ENCODE measurements at regions not wholly inside any gene's neighbourhood (a gene's known extent, or its start where the extent isn't known, plus 50 kb on each side); places are given as distances from the start of the nearest gene placed in this dataset.
"Not testable (repeated sequence)": the region's sequence is repeated elsewhere in the genome, so short reads cannot be mapped to it uniquely, and the experiment has no call there.

- TF ChIP-seq, protein P1, sequence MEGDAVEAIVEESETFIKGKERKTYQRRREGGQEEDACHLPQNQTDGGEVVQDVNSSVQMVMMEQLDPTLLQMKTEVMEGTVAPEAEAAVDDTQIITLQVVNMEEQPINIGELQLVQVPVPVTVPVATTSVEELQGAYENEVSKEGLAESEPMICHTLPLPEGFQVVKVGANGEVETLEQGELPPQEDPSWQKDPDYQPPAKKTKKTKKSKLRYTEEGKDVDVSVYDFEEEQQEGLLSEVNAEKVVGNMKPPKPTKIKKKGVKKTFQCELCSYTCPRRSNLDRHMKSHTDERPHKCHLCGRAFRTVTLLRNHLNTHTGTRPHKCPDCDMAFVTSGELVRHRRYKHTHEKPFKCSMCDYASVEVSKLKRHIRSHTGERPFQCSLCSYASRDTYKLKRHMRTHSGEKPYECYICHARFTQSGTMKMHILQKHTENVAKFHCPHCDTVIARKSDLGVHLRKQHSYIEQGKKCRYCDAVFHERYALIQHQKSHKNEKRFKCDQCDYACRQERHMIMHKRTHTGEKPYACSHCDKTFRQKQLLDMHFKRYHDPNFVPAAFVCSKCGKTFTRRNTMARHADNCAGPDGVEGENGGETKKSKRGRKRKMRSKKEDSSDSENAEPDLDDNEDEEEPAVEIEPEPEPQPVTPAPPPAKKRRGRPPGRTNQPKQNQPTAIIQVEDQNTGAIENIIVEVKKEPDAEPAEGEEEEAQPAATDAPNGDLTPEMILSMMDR (IDR thresholded peaks at IDR 0.05), result not testable (repeated sequence)
- TF ChIP-seq POLR2AphosphoS5 (IDR thresholded peaks at IDR 0.05), result not testable (repeated sequence)
Observed at GRCh38 chr19:29886106-29886505, 55.9 kb upstream of the URI1 start.

Measured in esophagus muscularis mucosa (tissue), 3 donors.